GM12878 (cell line): ENCODE measurements at regions not wholly inside any gene's neighbourhood (a gene's known extent, or its start where the extent isn't known, plus 50 kb on each side); places are given as distances from the start of the nearest gene placed in this dataset.

Source experiments
- ATF7 ChIP-seq: fragments of 450-650 bp; IDR thresholded peaks from 2 replicates; pipeline ENCODE4 v1.6.1; 2016; ENCODE audit warnings: low read depth, mild to moderate bottlenecking
- BACH1 ChIP-seq: fragments of 450-650 bp; IDR thresholded peaks from 2 replicates; pipeline ENCODE4 v1.6.1; 2017; ENCODE audit warnings: mild to moderate bottlenecking, borderline replicate concordance
- ESRRA ChIP-seq: IDR thresholded peaks from 2 replicates; pipeline ENCODE4 v1.6.1; 2012; ENCODE audit warnings: mild to moderate bottlenecking, low read length, improper control_type of control experiment
- GATAD2B ChIP-seq: fragments of 450-650 bp; conservative IDR thresholded peaks from 2 replicates; pipeline ENCODE4 v1.6.1; 2017; ENCODE audit warnings: low read depth, mild to moderate bottlenecking, moderate library complexity
- IKZF2 ChIP-seq, 2 experiments: fragments of 450-650 bp; IDR thresholded peaks; 2 replicates each; pipeline ENCODE4 v1.6.1; 2017; ENCODE audit warnings: mild to moderate bottlenecking in 2 of 2, moderate library complexity in 2 of 2
- KAT2A ChIP-seq: conservative IDR thresholded peaks from 2 replicates; pipeline ENCODE4 v1.6.1; 2011; ENCODE audit warnings: low read depth, low read length; ENCODE audit not compliant: control insufficient read depth
- MEF2A ChIP-seq: IDR thresholded peaks from 2 replicates; pipeline ENCODE4 v1.6.1; 2011; ENCODE audit warnings: low read depth, mild to moderate bottlenecking, low read length, moderate library complexity; ENCODE audit not compliant: insufficient read depth
- SIN3A ChIP-seq: IDR thresholded peaks from 2 replicates; pipeline ENCODE4 v1.6.1; 2012; ENCODE audit warnings: low read depth, low read length, improper control_type of control experiment
- SP1 ChIP-seq: IDR thresholded peaks from one replicate; pipeline ENCODE4 v1.6.1; 2011; ENCODE audit warnings: low read depth, low read length
- SUPT20H ChIP-seq: IDR thresholded peaks from 2 replicates; pipeline ENCODE4 v1.6.1; 2011; ENCODE audit warnings: low read depth, mild to moderate bottlenecking, low read length, moderate library complexity, borderline replicate concordance; ENCODE audit not compliant: control insufficient read depth
- TCF7 ChIP-seq: IDR thresholded peaks from 2 replicates; pipeline ENCODE4 v1.6.1; 2014; ENCODE audit warnings: antibody characterized with exemption, borderline replicate concordance
- YBX1 ChIP-seq: fragments of 450-650 bp; IDR thresholded peaks from 2 replicates; pipeline ENCODE4 v1.6.1; 2016; ENCODE audit warnings: antibody characterized with exemption
- ZBED1 ChIP-seq: IDR thresholded peaks from 2 replicates; pipeline ENCODE4 v1.6.1; 2016; ENCODE audit warnings: borderline replicate concordance
- ZNF24 ChIP-seq: fragments of 450-650 bp; IDR thresholded peaks from 2 replicates; pipeline ENCODE4 v1.6.1; 2017; ENCODE audit warnings: antibody characterized with exemption, mild to moderate bottlenecking
- TF ChIP-seq, protein P1 (sequence below), 3 experiments: IDR thresholded peaks in 2 of 3; conservative IDR thresholded peaks in 1 of 3; 2 replicates each; pipeline ENCODE4 v1.5.1; 2011; ENCODE audit warnings: low read depth in 3 of 3, low read length in 3 of 3, mild to moderate bottlenecking in 3 of 3, control low read depth in 2 of 3, moderate library complexity in 2 of 3, inconsistent platforms in 1 of 3, mixed read lengths in 1 of 3; ENCODE audit not compliant: control insufficient read depth in 2 of 3, insufficient read depth in 1 of 3; ENCODE audit errors: extremely low read depth in 1 of 3
- TF ChIP-seq, protein P2 (sequence below): fragments of 150-350 bp; IDR thresholded peaks from 2 replicates; pipeline ENCODE4 v1.6.1; 2016; ENCODE audit warnings: low read depth, low read length
- TF ChIP-seq, protein P3 (sequence below): fragments of 450-650 bp; conservative IDR thresholded peaks from 2 replicates; pipeline ENCODE4 v1.6.1; 2017; ENCODE audit warnings: mild to moderate bottlenecking, moderate library complexity
- TF ChIP-seq, protein P4 (sequence below): fragments of 450-650 bp; IDR thresholded peaks from 2 replicates; pipeline ENCODE4 v1.6.1; 2017; ENCODE audit warnings: mild to moderate bottlenecking, moderate library complexity
- TF ChIP-seq, protein P5 (sequence below): IDR thresholded peaks from 2 replicates; pipeline ENCODE4 v1.6.1; 2012; ENCODE audit warnings: low read depth, low read length, improper control_type of control experiment

DNA sequence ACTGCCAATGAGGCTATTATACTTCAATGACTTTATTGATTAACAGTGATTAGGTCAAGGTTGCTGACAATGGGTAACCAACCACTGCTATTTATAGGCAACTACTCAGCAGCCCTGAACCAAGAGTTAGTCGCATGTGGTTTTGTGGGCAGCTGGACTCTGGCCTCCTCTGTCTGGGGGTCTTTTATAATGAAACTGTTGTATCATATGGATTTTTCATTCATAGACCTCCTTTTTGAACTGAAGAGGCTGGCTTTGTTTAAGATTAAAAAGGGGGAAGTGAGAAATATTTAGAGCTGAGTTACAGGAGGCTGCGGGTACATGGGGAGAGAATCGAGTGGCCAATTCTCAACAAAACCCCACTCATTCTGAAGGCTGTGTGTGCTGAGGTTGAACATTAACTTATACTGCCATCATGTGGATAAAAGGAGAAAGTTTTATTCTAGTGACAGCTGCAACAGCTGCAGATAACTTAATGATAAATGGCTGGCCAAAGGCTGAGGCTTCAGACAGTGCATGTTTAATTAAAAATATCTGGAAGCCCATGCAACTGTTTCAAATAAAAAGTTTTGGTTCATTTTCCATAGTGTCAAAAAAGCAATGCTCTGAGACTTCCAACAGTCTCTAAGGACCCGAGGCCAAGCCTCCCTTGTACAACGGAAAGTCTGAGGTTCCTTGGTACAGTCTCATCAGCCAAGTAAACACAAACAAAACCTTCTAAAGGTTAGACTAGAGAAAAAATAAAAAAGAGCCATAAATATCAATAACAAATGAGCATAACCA is 682.6 kb downstream of the KCNA4 start (continued):
- TF ChIP-seq, protein P1, sequence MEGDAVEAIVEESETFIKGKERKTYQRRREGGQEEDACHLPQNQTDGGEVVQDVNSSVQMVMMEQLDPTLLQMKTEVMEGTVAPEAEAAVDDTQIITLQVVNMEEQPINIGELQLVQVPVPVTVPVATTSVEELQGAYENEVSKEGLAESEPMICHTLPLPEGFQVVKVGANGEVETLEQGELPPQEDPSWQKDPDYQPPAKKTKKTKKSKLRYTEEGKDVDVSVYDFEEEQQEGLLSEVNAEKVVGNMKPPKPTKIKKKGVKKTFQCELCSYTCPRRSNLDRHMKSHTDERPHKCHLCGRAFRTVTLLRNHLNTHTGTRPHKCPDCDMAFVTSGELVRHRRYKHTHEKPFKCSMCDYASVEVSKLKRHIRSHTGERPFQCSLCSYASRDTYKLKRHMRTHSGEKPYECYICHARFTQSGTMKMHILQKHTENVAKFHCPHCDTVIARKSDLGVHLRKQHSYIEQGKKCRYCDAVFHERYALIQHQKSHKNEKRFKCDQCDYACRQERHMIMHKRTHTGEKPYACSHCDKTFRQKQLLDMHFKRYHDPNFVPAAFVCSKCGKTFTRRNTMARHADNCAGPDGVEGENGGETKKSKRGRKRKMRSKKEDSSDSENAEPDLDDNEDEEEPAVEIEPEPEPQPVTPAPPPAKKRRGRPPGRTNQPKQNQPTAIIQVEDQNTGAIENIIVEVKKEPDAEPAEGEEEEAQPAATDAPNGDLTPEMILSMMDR (IDR thresholded peaks at IDR 0.05 in 2 of 3, conservative IDR thresholded peaks at IDR 0.05 in 1 of 3; ENCODE audit: control insufficient read depth in 2 of 3, extremely low read depth in 1 of 3, insufficient read depth in 1 of 3, low read depth in 3 of 3, low read length in 3 of 3): peak; percentile 37 to 66 (median 46); a peak in 5 of 6 replicates
- TF ChIP-seq, protein P2, sequence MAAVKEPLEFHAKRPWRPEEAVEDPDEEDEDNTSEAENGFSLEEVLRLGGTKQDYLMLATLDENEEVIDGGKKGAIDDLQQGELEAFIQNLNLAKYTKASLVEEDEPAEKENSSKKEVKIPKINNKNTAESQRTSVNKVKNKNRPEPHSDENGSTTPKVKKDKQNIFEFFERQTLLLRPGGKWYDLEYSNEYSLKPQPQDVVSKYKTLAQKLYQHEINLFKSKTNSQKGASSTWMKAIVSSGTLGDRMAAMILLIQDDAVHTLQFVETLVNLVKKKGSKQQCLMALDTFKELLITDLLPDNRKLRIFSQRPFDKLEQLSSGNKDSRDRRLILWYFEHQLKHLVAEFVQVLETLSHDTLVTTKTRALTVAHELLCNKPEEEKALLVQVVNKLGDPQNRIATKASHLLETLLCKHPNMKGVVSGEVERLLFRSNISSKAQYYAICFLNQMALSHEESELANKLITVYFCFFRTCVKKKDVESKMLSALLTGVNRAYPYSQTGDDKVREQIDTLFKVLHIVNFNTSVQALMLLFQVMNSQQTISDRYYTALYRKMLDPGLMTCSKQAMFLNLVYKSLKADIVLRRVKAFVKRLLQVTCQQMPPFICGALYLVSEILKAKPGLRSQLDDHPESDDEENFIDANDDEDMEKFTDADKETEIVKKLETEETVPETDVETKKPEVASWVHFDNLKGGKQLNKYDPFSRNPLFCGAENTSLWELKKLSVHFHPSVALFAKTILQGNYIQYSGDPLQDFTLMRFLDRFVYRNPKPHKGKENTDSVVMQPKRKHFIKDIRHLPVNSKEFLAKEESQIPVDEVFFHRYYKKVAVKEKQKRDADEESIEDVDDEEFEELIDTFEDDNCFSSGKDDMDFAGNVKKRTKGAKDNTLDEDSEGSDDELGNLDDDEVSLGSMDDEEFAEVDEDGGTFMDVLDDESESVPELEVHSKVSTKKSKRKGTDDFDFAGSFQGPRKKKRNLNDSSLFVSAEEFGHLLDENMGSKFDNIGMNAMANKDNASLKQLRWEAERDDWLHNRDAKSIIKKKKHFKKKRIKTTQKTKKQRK: no peak
- TF ChIP-seq KAT2A: no peak
- no peak for TF ChIP-seq YBX1
- TF ChIP-seq SP1: no peak
- TF ChIP-seq MEF2A: no peak
- TF ChIP-seq, protein P3, sequence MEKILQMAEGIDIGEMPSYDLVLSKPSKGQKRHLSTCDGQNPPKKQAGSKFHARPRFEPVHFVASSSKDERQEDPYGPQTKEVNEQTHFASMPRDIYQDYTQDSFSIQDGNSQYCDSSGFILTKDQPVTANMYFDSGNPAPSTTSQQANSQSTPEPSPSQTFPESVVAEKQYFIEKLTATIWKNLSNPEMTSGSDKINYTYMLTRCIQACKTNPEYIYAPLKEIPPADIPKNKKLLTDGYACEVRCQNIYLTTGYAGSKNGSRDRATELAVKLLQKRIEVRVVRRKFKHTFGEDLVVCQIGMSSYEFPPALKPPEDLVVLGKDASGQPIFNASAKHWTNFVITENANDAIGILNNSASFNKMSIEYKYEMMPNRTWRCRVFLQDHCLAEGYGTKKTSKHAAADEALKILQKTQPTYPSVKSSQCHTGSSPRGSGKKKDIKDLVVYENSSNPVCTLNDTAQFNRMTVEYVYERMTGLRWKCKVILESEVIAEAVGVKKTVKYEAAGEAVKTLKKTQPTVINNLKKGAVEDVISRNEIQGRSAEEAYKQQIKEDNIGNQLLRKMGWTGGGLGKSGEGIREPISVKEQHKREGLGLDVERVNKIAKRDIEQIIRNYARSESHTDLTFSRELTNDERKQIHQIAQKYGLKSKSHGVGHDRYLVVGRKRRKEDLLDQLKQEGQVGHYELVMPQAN: no peak
- TF ChIP-seq ZNF24: no peak
- TF ChIP-seq IKZF2 (IDR thresholded peaks at IDR 0.05): peak; percentile 15 to 39; a peak in 2 of 4 replicates
- TF ChIP-seq SIN3A: no peak
- TF ChIP-seq, protein P4, sequence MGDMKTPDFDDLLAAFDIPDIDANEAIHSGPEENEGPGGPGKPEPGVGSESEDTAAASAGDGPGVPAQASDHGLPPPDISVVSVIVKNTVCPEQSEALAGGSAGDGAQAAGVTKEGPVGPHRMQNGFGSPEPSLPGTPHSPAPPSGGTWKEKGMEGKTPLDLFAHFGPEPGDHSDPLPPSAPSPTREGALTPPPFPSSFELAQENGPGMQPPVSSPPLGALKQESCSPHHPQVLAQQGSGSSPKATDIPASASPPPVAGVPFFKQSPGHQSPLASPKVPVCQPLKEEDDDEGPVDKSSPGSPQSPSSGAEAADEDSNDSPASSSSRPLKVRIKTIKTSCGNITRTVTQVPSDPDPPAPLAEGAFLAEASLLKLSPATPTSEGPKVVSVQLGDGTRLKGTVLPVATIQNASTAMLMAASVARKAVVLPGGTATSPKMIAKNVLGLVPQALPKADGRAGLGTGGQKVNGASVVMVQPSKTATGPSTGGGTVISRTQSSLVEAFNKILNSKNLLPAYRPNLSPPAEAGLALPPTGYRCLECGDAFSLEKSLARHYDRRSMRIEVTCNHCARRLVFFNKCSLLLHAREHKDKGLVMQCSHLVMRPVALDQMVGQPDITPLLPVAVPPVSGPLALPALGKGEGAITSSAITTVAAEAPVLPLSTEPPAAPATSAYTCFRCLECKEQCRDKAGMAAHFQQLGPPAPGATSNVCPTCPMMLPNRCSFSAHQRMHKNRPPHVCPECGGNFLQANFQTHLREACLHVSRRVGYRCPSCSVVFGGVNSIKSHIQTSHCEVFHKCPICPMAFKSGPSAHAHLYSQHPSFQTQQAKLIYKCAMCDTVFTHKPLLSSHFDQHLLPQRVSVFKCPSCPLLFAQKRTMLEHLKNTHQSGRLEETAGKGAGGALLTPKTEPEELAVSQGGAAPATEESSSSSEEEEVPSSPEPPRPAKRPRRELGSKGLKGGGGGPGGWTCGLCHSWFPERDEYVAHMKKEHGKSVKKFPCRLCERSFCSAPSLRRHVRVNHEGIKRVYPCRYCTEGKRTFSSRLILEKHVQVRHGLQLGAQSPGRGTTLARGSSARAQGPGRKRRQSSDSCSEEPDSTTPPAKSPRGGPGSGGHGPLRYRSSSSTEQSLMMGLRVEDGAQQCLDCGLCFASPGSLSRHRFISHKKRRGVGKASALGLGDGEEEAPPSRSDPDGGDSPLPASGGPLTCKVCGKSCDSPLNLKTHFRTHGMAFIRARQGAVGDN: no peak
- TF ChIP-seq SUPT20H: no peak
- TF ChIP-seq GATAD2B: no peak
- TF ChIP-seq ZBED1: no peak
- TF ChIP-seq BACH1: no peak
- TF ChIP-seq ESRRA: no peak; the same call in 1 of the 2 replicates
- TF ChIP-seq ATF7: 0 out of 2 replicates have a peak, but pooled peaks have one; percentile 27
- TF ChIP-seq, protein P5, sequence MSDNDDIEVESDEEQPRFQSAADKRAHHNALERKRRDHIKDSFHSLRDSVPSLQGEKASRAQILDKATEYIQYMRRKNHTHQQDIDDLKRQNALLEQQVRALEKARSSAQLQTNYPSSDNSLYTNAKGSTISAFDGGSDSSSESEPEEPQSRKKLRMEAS: no peak
- TF ChIP-seq TCF7: no peak
